Liver (tissue), 8 donors: ENCODE measurements at regions not wholly inside any gene's neighbourhood (a gene's known extent, or its start where the extent isn't known, plus 50 kb on each side); places are given as distances from the start of the nearest gene placed in this dataset.

Experiments used
- DNase-seq: peaks from one replicate; pipeline ENCODE4 v3.0.0-alpha.2; 2017; ENCODE audit warnings: low spot score
- H3K27ac ChIP-seq, 2 donors: one replicate each; pipeline ENCODE4 v1.7.0; 2013; ENCODE audit warnings: inconsistent platforms in 2 of 2, low read length in 2 of 2, control low read depth in 1 of 2, low read depth in 1 of 2, mild to moderate bottlenecking in 1 of 2
- H3K27me3 ChIP-seq, 4 donors: one replicate each; pipeline versions ENCODE4 v1.6.1 to v1.7.0; 2013; ENCODE audit warnings: low read length in 3 of 4, inconsistent platforms in 1 of 4, mild to moderate bottlenecking in 1 of 4, moderate library complexity in 1 of 4; ENCODE audit not compliant: control insufficient read depth in 4 of 4, insufficient read depth in 4 of 4
- H3K36me3 ChIP-seq, 4 donors: one replicate each; pipeline versions ENCODE4 v1.6.1 to v1.7.0; 2013; ENCODE audit warnings: low read length in 3 of 4, mild to moderate bottlenecking in 3 of 4, low read depth in 1 of 4, moderate library complexity in 1 of 4; ENCODE audit not compliant: control insufficient read depth in 4 of 4, insufficient read depth in 3 of 4
- H3K4me1 ChIP-seq, 4 donors: one replicate each; pipeline versions ENCODE4 v1.6.1 to v1.7.0; 2013; ENCODE audit warnings: low read length in 3 of 4, mild to moderate bottlenecking in 3 of 4, moderate library complexity in 1 of 4; ENCODE audit not compliant: control insufficient read depth in 4 of 4, insufficient read depth in 4 of 4
- H3K4me3 ChIP-seq, 3 donors: one replicate each; pipeline versions ENCODE4 v1.6.1 to v1.7.0; 2013; ENCODE audit warnings: low read length in 3 of 3, control low read depth in 1 of 3, low read depth in 1 of 3, mild to moderate bottlenecking in 1 of 3
- H3K9ac ChIP-seq, 2 donors: one replicate each; pipeline ENCODE4 v1.7.0; 2013; ENCODE audit warnings: low read length in 2 of 2, mild to moderate bottlenecking in 2 of 2, moderate library complexity in 2 of 2, control low read depth in 1 of 2, low read depth in 1 of 2
- H3K9me3 ChIP-seq, 4 donors: one replicate each; pipeline versions ENCODE4 v1.6.1 to v1.7.0; 2013; ENCODE audit warnings: low read length in 3 of 4; ENCODE audit not compliant: control insufficient read depth in 4 of 4
- CTCF ChIP-seq: fragments of 150-350 bp; IDR thresholded peaks from 2 replicates; pipeline ENCODE4 v1.5.1; 2017; ENCODE audit warnings: improper control_type of control experiment, low read depth, low read length; ENCODE audit not compliant: missing input control
- EGR1 ChIP-seq, 2 donors: IDR thresholded peaks; 2 replicates each; pipeline ENCODE4 v1.6.1; 2016 to 2018; ENCODE audit warnings: antibody characterized with exemption in 2 of 2, low read depth in 2 of 2
- FOXA2 ChIP-seq: IDR thresholded peaks from 2 replicates; pipeline ENCODE4 v1.6.1; 2016; ENCODE audit warnings: antibody characterized with exemption
- GABPA ChIP-seq, 2 donors: IDR thresholded peaks in 1 of 2; conservative IDR thresholded peaks in 1 of 2; 2 replicates each; pipeline ENCODE4 v1.6.1; 2016; ENCODE audit warnings: antibody characterized with exemption in 2 of 2, mild to moderate bottlenecking in 1 of 2, moderate library complexity in 1 of 2
- HNF4A ChIP-seq, 2 donors: conservative IDR thresholded peaks; 2 replicates each; pipeline ENCODE4 v1.6.1; 2016; ENCODE audit warnings: antibody characterized with exemption in 2 of 2, mild to moderate bottlenecking in 2 of 2
- MAX ChIP-seq: IDR thresholded peaks from 2 replicates; pipeline ENCODE4 v1.6.1; 2016; ENCODE audit warnings: antibody characterized with exemption
- RXRA ChIP-seq, 2 donors: IDR thresholded peaks; 2 replicates each; pipeline ENCODE4 v1.6.1; 2017 to 2018; ENCODE audit warnings: antibody characterized with exemption in 2 of 2, mild to moderate bottlenecking in 1 of 2
- TAF1 ChIP-seq: conservative IDR thresholded peaks from 2 replicates; pipeline ENCODE4 v1.6.1; 2016; ENCODE audit warnings: antibody characterized with exemption, mild to moderate bottlenecking
- YY1 ChIP-seq: IDR thresholded peaks from 2 replicates; pipeline ENCODE4 v1.6.1; 2016; ENCODE audit warnings: antibody characterized with exemption, mild to moderate bottlenecking
- WGBS: extraction: QIAGEN DNeasy Blood & Tissue Kit; methylation state at CpG from one replicate; pipeline ENCODE4 v1.1.7; 2013; 5-methylcytosine and 5-hydroxymethylcytosine counted together
- TF ChIP-seq, protein P1 (sequence below): IDR thresholded peaks from 2 replicates; pipeline ENCODE4 v1.6.1; 2016; ENCODE audit warnings: antibody characterized with exemption
- TF ChIP-seq, protein P2 (sequence below): IDR thresholded peaks from 2 replicates; pipeline ENCODE4 v1.6.1; 2016; ENCODE audit warnings: antibody characterized with exemption, mild to moderate bottlenecking
- TF ChIP-seq, protein P3 (sequence below): IDR thresholded peaks from 2 replicates; pipeline ENCODE4 v1.6.1; 2016; ENCODE audit warnings: antibody characterized with exemption
- donor health status: healthy.
- donor health status: healthy.
- donor health status: healthy.
- donor health status: healthy.
- donor health status: healthy.

DNA sequence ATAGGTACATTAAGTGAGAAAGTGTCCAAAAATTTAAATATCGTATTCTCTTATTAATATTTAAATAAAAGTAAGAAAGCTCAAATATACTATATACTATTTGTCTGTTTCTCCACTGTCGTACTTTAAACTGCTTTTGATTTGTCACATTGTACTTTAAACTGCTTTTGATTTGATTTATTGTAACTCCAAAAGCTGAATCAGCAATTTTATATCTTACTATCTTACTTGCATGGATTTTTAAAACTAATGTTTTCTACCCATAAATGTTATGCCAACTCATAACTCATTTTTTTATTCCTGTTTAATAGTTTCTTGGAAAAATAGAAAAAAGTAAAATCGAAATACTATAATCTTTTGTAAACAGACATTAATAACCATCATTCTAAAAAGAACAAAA, 1128.2 kb upstream of the ACVR2A start:
- no peak for TF ChIP-seq YY1
- TF ChIP-seq MAX: no peak
- no peak for TF ChIP-seq TAF1
- no peak for TF ChIP-seq FOXA2
- TF ChIP-seq RXRA (IDR thresholded peaks at IDR 0.05): no peak
- H3K27me3 ChIP-seq: no peaks in the 10 kb centered on the region
- no peak overlapping the region for H3K27ac ChIP-seq
- no peak overlapping the region for H3K9ac ChIP-seq
- no peaks in the 10 kb centered on the region for H3K4me1 ChIP-seq
- H3K36me3 ChIP-seq: no peaks in the 10 kb centered on the region
- 60% methylated on average over 3 of the region's 3 CpGs for WGBS
- peaks cover 0 to 16% (median 12%) of the 10 kb centered on the region in 4 donors for H3K9me3 ChIP-seq
- no peak for DNase-seq
- H3K4me3 ChIP-seq: no peak overlapping the region

GRCh38 chr2:146709004-146709403, 1135.8 kb upstream of the ACVR2A start:
- H3K27me3 ChIP-seq: no peaks in the 10 kb centered on the region
- no peaks in the 10 kb centered on the region for H3K36me3 ChIP-seq
- no peak for TF ChIP-seq MAX
- TF ChIP-seq, protein P1, sequence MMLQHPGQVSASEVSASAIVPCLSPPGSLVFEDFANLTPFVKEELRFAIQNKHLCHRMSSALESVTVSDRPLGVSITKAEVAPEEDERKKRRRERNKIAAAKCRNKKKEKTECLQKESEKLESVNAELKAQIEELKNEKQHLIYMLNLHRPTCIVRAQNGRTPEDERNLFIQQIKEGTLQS: no peak
- TF ChIP-seq YY1: no peak
- no peak for TF ChIP-seq EGR1 (IDR thresholded peaks at IDR 0.05; ENCODE audit: low read depth in 2 of 2)
- TF ChIP-seq TAF1: no peak
- TF ChIP-seq, protein P2, sequence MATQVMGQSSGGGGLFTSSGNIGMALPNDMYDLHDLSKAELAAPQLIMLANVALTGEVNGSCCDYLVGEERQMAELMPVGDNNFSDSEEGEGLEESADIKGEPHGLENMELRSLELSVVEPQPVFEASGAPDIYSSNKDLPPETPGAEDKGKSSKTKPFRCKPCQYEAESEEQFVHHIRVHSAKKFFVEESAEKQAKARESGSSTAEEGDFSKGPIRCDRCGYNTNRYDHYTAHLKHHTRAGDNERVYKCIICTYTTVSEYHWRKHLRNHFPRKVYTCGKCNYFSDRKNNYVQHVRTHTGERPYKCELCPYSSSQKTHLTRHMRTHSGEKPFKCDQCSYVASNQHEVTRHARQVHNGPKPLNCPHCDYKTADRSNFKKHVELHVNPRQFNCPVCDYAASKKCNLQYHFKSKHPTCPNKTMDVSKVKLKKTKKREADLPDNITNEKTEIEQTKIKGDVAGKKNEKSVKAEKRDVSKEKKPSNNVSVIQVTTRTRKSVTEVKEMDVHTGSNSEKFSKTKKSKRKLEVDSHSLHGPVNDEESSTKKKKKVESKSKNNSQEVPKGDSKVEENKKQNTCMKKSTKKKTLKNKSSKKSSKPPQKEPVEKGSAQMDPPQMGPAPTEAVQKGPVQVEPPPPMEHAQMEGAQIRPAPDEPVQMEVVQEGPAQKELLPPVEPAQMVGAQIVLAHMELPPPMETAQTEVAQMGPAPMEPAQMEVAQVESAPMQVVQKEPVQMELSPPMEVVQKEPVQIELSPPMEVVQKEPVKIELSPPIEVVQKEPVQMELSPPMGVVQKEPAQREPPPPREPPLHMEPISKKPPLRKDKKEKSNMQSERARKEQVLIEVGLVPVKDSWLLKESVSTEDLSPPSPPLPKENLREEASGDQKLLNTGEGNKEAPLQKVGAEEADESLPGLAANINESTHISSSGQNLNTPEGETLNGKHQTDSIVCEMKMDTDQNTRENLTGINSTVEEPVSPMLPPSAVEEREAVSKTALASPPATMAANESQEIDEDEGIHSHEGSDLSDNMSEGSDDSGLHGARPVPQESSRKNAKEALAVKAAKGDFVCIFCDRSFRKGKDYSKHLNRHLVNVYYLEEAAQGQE: no peak
- no peak for TF ChIP-seq GABPA (IDR thresholded peaks at IDR 0.05 in 1 of 2, conservative IDR thresholded peaks at IDR 0.05 in 1 of 2)
- TF ChIP-seq, protein P3, sequence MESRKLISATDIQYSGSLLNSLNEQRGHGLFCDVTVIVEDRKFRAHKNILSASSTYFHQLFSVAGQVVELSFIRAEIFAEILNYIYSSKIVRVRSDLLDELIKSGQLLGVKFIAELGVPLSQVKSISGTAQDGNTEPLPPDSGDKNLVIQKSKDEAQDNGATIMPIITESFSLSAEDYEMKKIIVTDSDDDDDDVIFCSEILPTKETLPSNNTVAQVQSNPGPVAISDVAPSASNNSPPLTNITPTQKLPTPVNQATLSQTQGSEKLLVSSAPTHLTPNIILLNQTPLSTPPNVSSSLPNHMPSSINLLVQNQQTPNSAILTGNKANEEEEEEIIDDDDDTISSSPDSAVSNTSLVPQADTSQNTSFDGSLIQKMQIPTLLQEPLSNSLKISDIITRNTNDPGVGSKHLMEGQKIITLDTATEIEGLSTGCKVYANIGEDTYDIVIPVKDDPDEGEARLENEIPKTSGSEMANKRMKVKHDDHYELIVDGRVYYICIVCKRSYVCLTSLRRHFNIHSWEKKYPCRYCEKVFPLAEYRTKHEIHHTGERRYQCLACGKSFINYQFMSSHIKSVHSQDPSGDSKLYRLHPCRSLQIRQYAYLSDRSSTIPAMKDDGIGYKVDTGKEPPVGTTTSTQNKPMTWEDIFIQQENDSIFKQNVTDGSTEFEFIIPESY: no peak
- TF ChIP-seq RXRA (IDR thresholded peaks at IDR 0.05): no peak
- no peak overlapping the region for H3K4me3 ChIP-seq
- no peak overlapping the region for H3K27ac ChIP-seq
- H3K9me3 ChIP-seq: no peaks in the 10 kb centered on the region
- DNase-seq: no peak
- H3K9ac ChIP-seq: no peak overlapping the region
- no peaks in the 10 kb centered on the region for H3K4me1 ChIP-seq
- WGBS: 40% methylated on average over 3 of the region's 3 CpGs

DNA sequence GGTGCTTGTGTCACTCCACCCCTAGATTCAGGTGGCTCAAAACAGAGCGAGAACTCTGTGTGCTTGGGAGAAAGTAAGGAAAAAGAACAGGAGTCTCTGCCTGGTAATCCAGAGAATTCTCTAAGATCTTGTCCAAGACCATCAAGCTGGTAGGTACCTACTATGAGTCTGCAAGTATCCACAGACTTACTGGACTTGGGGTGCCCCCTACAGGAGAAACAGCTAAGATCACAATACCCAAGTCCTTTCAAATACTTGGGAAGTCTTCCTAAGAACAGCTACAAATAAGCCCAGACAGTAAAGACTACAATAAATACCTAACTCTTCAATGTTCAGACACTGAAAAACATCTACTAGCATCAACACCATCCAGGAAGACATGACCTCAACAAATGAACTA, 1143.6 kb upstream of the ACVR2A start:
- TF ChIP-seq YY1: no peak
- TF ChIP-seq TAF1: no peak
- no peak for TF ChIP-seq CTCF
- no peak for TF ChIP-seq HNF4A (conservative IDR thresholded peaks at IDR 0.05)
- no peak overlapping the region for H3K4me3 ChIP-seq
- H3K27ac ChIP-seq: no peak overlapping the region
- H3K27me3 ChIP-seq: no peaks in the 10 kb centered on the region
- no peaks in the 10 kb centered on the region for H3K4me1 ChIP-seq
- H3K9me3 ChIP-seq: no peaks in the 10 kb centered on the region
- no peak overlapping the region for H3K9ac ChIP-seq
- no peak for DNase-seq
- 88% methylated on average over 1 of the region's 1 CpG for WGBS
- H3K36me3 ChIP-seq: no peaks in the 10 kb centered on the region
